GM21381 (cell line): ENCODE measurements at regions not wholly inside any gene's neighbourhood (a gene's known extent, or its start where the extent isn't known, plus 50 kb on each side); places are given as distances from the start of the nearest gene placed in this dataset.
"Not testable (repeated sequence)": the region's sequence is repeated elsewhere in the genome, so short reads cannot be mapped to it uniquely, and the experiment has no call there.

Experiments
- ATAC-seq: cut with Tn5 transposase; IDR thresholded peaks from one replicate; pipeline ENCODE4 v1.9.1; 2021; ENCODE audit warnings: mild to moderate bottlenecking, moderate library complexity; ENCODE audit not compliant: unreplicated experiment

GRCh38 chr5:154626876-154627557 lies 128.2 kb upstream of the LARP1 start:
- ATAC-seq = no peak

- ATAC-seq = no peak
Measured at GRCh38 chr5:154625031-154625430, 130.1 kb upstream of the LARP1 start.

- ATAC-seq = no peak
Measured at GRCh38 chr5:154624341-154624740, 130.8 kb upstream of the LARP1 start.

- no peak for ATAC-seq
Measured at GRCh38 chr5:154620411-154620810, 134.8 kb upstream of the LARP1 start.

- no peak for ATAC-seq
Measured at GRCh38 chr5:154618696-154619095, 136.5 kb upstream of the LARP1 start.

GRCh38 chr5:154614595-154614994 lies 136.6 kb upstream of the HAND1 start:
- ATAC-seq = no peak

GRCh38 chr5:154614125-154614524 lies 136.1 kb upstream of the HAND1 start:
- ATAC-seq = no peak

- ATAC-seq = no peak
Measured at GRCh38 chr5:154612666-154613065, 134.6 kb upstream of the HAND1 start.

- ATAC-seq = no peak
Measured at GRCh38 chr5:154611341-154611767, 133.3 kb upstream of the HAND1 start.

- ATAC-seq = peak; percentile 95
Measured at GRCh38 chr5:154610321-154611154, 132.5 kb upstream of the HAND1 start.

GRCh38 chr5:154609251-154609650 lies 131.2 kb upstream of the HAND1 start:
- ATAC-seq = no peak

- ATAC-seq = no peak
Measured at GRCh38 chr5:154608531-154609011, 130.5 kb upstream of the HAND1 start.

- ATAC-seq = no peak
Measured at GRCh38 chr5:154607746-154608145, 129.7 kb upstream of the HAND1 start.

GRCh38 chr5:154606246-154606645 lies 128.2 kb upstream of the HAND1 start:
- ATAC-seq = no peak

- no peak for ATAC-seq
Measured at GRCh38 chr5:154603953-154604679, 126.1 kb upstream of the HAND1 start.

GRCh38 chr5:154603485-154603884 lies 125.5 kb upstream of the HAND1 start:
- ATAC-seq = no peak

- no peak for ATAC-seq
Measured at GRCh38 chr5:154603011-154603410, 125.0 kb upstream of the HAND1 start.

- ATAC-seq = no peak
Measured at GRCh38 chr5:154601014-154601413, 123.0 kb upstream of the HAND1 start.

- ATAC-seq = no peak
Measured at GRCh38 chr5:154598021-154598420, 120.0 kb upstream of the HAND1 start.

GRCh38 chr5:154596844-154597243 lies 118.8 kb upstream of the HAND1 start:
- ATAC-seq = not testable (repeated sequence)

GRCh38 chr5:154595662-154596061 lies 117.6 kb upstream of the HAND1 start:
- no peak for ATAC-seq
